ENCODE measurements at regions not wholly inside any gene's neighbourhood (a gene's known extent, or its start where the extent isn't known, plus 50 kb on each side); places are given as distances from the start of the nearest gene placed in this dataset.

GRCh38 chr2:239898292-239898925 is 126.7 kb downstream of the NDUFA10 start:
- TF ChIP-seq CTCF (IDR thresholded peaks at IDR 0.05; ENCODE audit: insufficient read depth, low read length) = no peak
- TF ChIP-seq, protein P1, sequence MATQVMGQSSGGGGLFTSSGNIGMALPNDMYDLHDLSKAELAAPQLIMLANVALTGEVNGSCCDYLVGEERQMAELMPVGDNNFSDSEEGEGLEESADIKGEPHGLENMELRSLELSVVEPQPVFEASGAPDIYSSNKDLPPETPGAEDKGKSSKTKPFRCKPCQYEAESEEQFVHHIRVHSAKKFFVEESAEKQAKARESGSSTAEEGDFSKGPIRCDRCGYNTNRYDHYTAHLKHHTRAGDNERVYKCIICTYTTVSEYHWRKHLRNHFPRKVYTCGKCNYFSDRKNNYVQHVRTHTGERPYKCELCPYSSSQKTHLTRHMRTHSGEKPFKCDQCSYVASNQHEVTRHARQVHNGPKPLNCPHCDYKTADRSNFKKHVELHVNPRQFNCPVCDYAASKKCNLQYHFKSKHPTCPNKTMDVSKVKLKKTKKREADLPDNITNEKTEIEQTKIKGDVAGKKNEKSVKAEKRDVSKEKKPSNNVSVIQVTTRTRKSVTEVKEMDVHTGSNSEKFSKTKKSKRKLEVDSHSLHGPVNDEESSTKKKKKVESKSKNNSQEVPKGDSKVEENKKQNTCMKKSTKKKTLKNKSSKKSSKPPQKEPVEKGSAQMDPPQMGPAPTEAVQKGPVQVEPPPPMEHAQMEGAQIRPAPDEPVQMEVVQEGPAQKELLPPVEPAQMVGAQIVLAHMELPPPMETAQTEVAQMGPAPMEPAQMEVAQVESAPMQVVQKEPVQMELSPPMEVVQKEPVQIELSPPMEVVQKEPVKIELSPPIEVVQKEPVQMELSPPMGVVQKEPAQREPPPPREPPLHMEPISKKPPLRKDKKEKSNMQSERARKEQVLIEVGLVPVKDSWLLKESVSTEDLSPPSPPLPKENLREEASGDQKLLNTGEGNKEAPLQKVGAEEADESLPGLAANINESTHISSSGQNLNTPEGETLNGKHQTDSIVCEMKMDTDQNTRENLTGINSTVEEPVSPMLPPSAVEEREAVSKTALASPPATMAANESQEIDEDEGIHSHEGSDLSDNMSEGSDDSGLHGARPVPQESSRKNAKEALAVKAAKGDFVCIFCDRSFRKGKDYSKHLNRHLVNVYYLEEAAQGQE (IDR thresholded peaks at IDR 0.05; ENCODE audit: insufficient replicate concordance, low read depth) = no peak
